Chondrocyte (in vitro differentiated cells): ENCODE measurements at regions not wholly inside any gene's neighbourhood (a gene's known extent, or its start where the extent isn't known, plus 50 kb on each side); places are given as distances from the start of the nearest gene placed in this dataset.

ENCODE experiments used
- DNase-seq: peaks from one replicate; pipeline ENCODE4 v3.0.0; 2021; ENCODE audit warnings: mixed read lengths, low spot score
- H3K27ac Mint-ChIP-seq: one replicate; pipeline ENCODE4 v1.8.0; 2021; ENCODE audit warnings: mild to moderate bottlenecking, moderate library complexity, mixed read lengths; ENCODE audit not compliant: unreplicated experiment
- H3K27me3 Mint-ChIP-seq: 2 replicates; pipeline ENCODE4 v1.8.0; 2021; ENCODE audit warnings: low read depth, mixed read lengths
- H3K36me3 Mint-ChIP-seq: 2 replicates; pipeline ENCODE4 v1.8.0; 2021; ENCODE audit warnings: low read depth, mixed read lengths
- H3K4me1 Mint-ChIP-seq: 2 replicates; pipeline ENCODE4 v1.8.0; 2021; ENCODE audit warnings: low read depth, mild to moderate bottlenecking, mixed read lengths
- H3K4me3 Mint-ChIP-seq: one replicate; pipeline ENCODE4 v1.8.0; 2021; ENCODE audit warnings: mild to moderate bottlenecking, moderate library complexity, mixed read lengths; ENCODE audit not compliant: unreplicated experiment
- H3K9me3 Mint-ChIP-seq: 2 replicates; pipeline ENCODE4 v1.8.0; 2021; ENCODE audit warnings: low read depth, mixed read lengths
- TF ChIP-seq, protein P1 (sequence below): fragments of 200-600 bp; sonication (generic); IDR thresholded peaks from 2 replicates; pipeline ENCODE4 v1.5.0; 2021; ENCODE audit warnings: antibody characterized with exemption, mild to moderate bottlenecking, moderate library complexity

DNA sequence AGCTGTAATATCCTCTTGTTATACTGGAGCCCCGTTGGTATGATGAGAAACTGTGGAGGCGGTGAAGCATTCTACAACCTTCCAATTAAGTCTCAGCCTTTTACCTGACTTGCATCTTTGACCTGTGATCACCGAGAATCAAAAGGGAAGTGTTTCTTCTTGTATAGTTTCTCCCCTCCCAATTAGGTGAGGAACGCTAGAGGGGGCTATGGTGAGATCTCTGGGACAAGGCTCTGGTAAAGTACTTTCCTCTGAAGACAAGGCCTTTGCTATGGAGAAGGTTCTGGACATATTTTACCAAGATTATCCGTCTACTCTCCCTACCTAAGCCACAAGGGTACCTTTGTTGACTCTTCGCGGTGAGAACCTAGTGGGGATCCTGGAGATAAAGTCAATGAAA, 111.3 kb downstream of the CBLL2 start:
- Mint-ChIP-seq H3K36me3 (peaks cover 3% of the 10 kb centered on the region), H3K27ac (no peak overlapping the region), H3K27me3 (no peaks in the 10 kb centered on the region), H3K4me1 (peaks cover 17% of the 10 kb centered on the region), H3K4me3 (no peak overlapping the region), H3K9me3 (peaks cover 5% of the 10 kb centered on the region)
- DNase-seq: no peak
- TF ChIP-seq, protein P1, sequence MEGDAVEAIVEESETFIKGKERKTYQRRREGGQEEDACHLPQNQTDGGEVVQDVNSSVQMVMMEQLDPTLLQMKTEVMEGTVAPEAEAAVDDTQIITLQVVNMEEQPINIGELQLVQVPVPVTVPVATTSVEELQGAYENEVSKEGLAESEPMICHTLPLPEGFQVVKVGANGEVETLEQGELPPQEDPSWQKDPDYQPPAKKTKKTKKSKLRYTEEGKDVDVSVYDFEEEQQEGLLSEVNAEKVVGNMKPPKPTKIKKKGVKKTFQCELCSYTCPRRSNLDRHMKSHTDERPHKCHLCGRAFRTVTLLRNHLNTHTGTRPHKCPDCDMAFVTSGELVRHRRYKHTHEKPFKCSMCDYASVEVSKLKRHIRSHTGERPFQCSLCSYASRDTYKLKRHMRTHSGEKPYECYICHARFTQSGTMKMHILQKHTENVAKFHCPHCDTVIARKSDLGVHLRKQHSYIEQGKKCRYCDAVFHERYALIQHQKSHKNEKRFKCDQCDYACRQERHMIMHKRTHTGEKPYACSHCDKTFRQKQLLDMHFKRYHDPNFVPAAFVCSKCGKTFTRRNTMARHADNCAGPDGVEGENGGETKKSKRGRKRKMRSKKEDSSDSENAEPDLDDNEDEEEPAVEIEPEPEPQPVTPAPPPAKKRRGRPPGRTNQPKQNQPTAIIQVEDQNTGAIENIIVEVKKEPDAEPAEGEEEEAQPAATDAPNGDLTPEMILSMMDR: no peak

DNA sequence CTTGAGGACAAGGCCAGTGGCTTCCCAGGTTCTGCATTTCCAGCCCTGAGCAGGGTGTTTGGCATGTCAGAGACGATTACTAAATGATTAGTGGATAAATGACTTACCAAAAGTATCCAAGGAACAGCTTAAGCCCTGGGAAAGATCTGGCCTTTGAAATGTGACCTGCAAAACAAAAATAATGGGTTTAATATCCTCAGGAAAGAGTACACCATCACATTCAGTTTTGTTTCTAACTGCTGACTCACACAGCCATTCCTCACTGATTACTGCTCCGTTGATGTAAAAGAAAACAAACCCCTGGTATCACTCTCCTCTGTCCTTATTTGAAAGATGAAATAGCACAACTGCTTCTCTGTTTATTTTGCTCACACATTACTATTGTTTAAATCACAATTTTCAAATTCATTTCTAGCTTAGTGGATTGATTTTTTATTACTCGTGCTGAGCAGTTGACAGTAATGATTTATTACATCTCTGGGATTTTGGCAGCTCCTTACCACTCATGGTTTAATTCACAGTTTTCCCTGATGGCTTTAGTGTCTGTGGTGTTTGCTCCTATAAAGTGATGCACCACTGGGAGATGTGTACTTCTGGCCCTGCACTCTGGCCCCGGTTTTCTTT, 117.0 kb downstream of the CBLL2 start:
- Mint-ChIP-seq H3K4me3 (peak overlapping the region; percentile 31), H3K27me3 (no peaks in the 10 kb centered on the region), H3K36me3 (no peaks in the 10 kb centered on the region), H3K9me3 (peaks cover 9% of the 10 kb centered on the region), H3K27ac (peak overlapping the region; percentile 91), H3K4me1 (peaks cover 61% of the 10 kb centered on the region)
- DNase-seq: no peak
- TF ChIP-seq, protein P1: no peak

DNA sequence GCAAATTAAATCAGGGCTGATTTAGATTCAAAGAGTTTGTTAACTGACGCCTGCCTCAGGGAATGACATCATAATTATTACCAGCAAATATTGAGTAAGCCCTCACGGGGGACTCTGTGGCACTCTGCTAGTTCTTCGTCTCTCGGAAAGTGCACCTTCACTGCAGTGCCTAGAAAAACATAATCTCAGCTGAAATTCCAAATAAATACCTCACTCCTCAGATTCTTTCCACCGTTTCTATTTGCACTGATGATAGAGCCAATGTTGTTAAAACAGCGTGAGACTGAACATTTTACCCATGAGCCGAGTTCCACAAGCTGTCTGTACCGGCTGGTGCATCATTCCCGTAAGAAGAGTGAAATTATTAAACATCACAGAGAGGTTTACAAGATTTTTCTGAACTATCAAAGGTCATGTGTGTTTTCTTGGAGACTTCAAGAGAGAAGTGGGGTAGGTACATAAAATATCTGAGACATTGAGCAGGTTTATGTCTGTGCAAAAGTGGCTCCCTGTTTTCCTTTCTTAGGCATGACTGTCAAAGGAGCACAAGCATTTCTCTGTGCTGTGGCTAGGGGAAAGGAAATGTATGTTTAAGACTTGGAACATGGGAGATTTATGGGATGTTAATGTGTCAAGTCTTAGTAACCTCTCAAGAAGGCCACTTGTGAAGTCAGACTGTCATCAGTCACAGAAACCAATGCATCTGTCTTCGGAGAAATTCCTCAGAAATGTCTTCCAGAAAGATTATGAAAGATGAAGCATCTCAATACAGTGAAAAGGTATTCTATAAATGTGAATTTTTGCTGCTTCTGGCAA, 119.6 kb downstream of the CBLL2 start:
- TF ChIP-seq, protein P1: peak; percentile 13
- Mint-ChIP-seq H3K4me3 (peak overlapping the region; percentile 48), H3K4me1 (peaks cover 77% of the 10 kb centered on the region), H3K36me3 (no peaks in the 10 kb centered on the region), H3K27ac (peak overlapping the region; percentile 91), H3K9me3 (peaks cover 11% of the 10 kb centered on the region), H3K27me3 (no peaks in the 10 kb centered on the region)
- DNase-seq: no peak

DNA sequence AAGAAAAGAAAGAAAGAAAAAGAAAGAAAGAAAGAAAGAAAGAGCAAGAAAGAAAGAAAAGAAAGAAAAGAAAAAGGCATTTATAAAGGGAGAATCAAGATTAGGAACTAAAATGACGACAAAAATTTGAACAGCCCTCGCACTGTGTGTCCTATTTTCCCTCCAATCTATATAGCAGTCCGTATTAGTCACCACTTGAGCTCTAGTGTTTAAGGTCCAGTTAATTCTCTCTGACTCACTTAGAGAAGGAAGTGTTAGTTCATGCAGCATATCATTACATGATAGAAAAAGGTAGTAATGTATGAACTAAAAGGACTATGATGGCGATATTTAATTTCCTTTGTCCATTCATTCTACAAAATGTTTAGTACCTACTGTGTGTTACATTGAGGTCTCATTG, 122.7 kb downstream of the CBLL2 start:
- no peak for DNase-seq
- peaks cover 2% of the 10 kb centered on the region for H3K36me3 Mint-ChIP-seq
- no peaks in the 10 kb centered on the region for H3K27me3 Mint-ChIP-seq
- peak overlapping the region; percentile 42 for H3K27ac Mint-ChIP-seq
- peaks cover 65% of the 10 kb centered on the region for H3K4me1 Mint-ChIP-seq
- TF ChIP-seq, protein P1: no peak
- H3K4me3 Mint-ChIP-seq: no peak overlapping the region
- H3K9me3 Mint-ChIP-seq: peaks cover 27% of the 10 kb centered on the region

DNA sequence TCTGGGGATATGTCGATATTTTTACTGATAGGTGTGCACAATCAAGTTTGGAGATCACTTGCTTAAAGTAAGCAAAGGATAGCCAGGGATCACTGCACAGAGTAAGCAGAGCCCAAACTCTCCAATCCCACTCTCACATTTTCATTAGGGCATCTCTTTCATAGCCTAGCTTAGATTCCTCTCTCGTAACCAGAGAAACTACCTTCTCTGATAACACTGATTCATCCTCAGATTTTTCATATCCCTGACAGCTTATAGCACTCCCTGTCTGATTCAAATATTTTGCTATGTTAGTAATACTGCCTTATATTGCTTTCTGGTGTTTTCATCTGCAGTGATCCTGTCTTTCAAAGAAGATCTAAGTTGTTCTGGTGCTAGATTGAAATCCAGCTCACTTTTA, 123.7 kb downstream of the CBLL2 start:
- TF ChIP-seq, protein P1: no peak
- Mint-ChIP-seq H3K27ac (peak overlapping the region; percentile 25), H3K36me3 (peaks cover 2% of the 10 kb centered on the region), H3K4me3 (no peak overlapping the region), H3K9me3 (peaks cover 36% of the 10 kb centered on the region), H3K27me3 (no peaks in the 10 kb centered on the region), H3K4me1 (peaks cover 57% of the 10 kb centered on the region)
- DNase-seq: no peak
